Colonic mucosa (tissue), 4 donors: ENCODE measurements at regions not wholly inside any gene's neighbourhood (a gene's known extent, or its start where the extent isn't known, plus 50 kb on each side); places are given as distances from the start of the nearest gene placed in this dataset.

Experiments
- DNase-seq: peaks from one replicate; pipeline ENCODE4 v3.0.0-alpha.2; 2020
- H3K27ac ChIP-seq: fragments of 200-600 bp; one replicate; pipeline ENCODE4 v1.8.0; 2021
- H3K27me3 ChIP-seq: fragments of 200-600 bp; one replicate; pipeline ENCODE4 v1.8.0; 2021
- H3K36me3 ChIP-seq: fragments of 200-600 bp; one replicate; pipeline ENCODE4 v1.8.0; 2021
- H3K4me1 ChIP-seq: fragments of 200-600 bp; one replicate; pipeline ENCODE4 v1.8.0; 2021; ENCODE audit warnings: mild to moderate bottlenecking
- H3K4me3 ChIP-seq: fragments of 200-600 bp; one replicate; pipeline ENCODE4 v1.8.0; 2021
- H3K9ac ChIP-seq, 2 donors: one replicate each; pipeline ENCODE4 v1.7.0; 2013; ENCODE audit warnings: control low read depth in 2 of 2, low read depth in 2 of 2, low read length in 2 of 2
- H3K9me3 ChIP-seq: fragments of 200-600 bp; one replicate; pipeline ENCODE4 v1.8.0; 2021
- intact Hi-C: fragments of 100-400 bp; cut with DNase I; formaldehyde crosslinking; loops from one replicate; pipeline ENCODE4 v1.14.1; 2022
- TF ChIP-seq, protein P1 (sequence below): fragments of 200-600 bp; IDR thresholded peaks from one replicate; pipeline ENCODE4 v1.8.0; 2022; ENCODE audit warnings: antibody characterized with exemption, mild to moderate bottlenecking
- donor health status: healthy.
- donor health status: DM: no; HTN: no; CAD: no.
- donor health status: DM: no; HTN: no; CAD: no.

DNA sequence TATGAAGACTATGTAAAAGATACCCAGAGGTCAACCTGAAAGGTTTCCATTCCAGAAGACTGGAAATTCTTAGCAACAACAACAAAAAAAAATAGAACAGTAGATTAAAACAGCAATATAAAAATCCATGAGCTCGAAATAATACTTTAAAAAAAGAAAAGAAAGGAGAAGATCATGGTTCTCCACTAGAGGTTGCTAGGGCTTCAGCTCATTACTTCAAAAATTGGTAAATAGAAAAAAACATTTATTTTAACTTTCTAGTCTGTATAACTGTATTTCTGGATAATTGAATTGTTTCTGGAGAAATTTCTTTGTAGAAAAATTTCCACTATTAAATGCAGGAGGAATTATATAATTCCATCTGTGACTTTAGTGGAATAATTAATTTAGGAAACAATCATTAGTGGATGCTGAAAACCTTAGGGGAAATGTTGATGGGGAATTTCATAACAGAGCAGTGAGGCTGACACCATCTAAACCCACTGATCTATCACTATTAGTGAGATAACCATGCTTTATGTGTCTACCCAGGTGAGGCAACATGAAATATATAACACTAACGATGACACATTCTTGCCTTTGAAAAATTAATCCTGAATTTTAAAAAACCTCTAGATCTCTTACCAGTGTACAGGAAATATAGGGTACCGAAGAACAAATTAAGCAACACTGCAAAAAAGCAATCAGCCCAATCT is 62.5 kb upstream of the SNRK start:
- TF ChIP-seq, protein P1, sequence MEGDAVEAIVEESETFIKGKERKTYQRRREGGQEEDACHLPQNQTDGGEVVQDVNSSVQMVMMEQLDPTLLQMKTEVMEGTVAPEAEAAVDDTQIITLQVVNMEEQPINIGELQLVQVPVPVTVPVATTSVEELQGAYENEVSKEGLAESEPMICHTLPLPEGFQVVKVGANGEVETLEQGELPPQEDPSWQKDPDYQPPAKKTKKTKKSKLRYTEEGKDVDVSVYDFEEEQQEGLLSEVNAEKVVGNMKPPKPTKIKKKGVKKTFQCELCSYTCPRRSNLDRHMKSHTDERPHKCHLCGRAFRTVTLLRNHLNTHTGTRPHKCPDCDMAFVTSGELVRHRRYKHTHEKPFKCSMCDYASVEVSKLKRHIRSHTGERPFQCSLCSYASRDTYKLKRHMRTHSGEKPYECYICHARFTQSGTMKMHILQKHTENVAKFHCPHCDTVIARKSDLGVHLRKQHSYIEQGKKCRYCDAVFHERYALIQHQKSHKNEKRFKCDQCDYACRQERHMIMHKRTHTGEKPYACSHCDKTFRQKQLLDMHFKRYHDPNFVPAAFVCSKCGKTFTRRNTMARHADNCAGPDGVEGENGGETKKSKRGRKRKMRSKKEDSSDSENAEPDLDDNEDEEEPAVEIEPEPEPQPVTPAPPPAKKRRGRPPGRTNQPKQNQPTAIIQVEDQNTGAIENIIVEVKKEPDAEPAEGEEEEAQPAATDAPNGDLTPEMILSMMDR, result no peak
- no peaks in the 10 kb centered on the region for H3K36me3 ChIP-seq
- H3K9ac ChIP-seq, result no peak overlapping the region
- no peak for DNase-seq
- intact Hi-C loops, result loop anchor here (10.0 kb wide), 1 partner anchor 281 kb away; no protein-coding TSS in a partner anchor
- no peaks in the 10 kb centered on the region for H3K9me3 ChIP-seq
- H3K27ac ChIP-seq, result no peak overlapping the region
- no peak overlapping the region for H3K4me3 ChIP-seq
- no peaks in the 10 kb centered on the region for H3K4me1 ChIP-seq
- H3K27me3 ChIP-seq, result no peaks in the 10 kb centered on the region

DNA sequence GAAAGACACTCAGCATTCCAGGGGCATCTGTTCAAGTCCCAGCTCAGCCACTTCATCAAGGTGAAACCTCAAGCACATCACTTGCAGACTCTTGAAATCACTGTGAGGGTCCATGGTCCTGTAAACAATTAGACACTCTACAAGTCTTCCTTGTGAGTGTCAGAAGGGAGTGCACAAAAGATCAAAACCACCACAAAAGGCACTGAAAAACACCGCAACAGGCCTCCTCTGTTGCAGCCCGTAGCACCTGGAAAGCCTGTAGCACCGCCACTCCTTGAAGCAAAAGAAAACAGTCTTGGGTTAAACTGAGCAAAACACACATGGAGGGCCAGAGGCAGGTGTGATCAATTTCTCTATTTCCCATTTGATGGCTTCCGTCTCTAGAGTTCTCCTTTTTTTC is 63.8 kb upstream of the SNRK start:
- Histone ChIP-seq H3K4me3 (no peak overlapping the region), H3K4me1 (no peaks in the 10 kb centered on the region), H3K9ac (no peak overlapping the region), H3K27ac (no peak overlapping the region), H3K27me3 (no peaks in the 10 kb centered on the region), H3K36me3 (no peaks in the 10 kb centered on the region), H3K9me3 (no peaks in the 10 kb centered on the region)
- TF ChIP-seq, protein P1, result no peak
- DNase-seq, result no peak
- intact Hi-C loops, result loop anchor here (10.0 kb wide), 1 partner anchor 282 kb away; no protein-coding TSS in a partner anchor

DNA sequence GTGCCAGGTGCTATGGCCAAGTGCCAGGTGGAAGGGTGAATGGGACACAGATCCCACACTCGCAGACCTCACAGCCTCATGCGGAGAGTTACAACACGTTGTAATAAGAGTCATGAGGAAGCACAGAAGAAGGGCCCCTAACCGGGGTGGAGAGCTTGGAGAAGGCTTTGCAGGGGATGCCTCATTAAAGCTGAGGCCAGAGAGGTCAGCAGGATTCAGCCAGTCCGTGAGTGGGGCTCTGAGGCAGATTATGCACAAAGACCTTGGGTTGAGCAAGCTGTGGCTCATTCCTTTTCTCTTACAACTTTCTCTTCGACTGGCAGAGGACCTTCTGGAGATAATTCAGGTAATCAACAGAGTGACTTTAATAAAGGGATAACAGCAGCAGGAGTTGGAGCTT is 65.3 kb upstream of the SNRK start:
- intact Hi-C loops, result loop anchor here (10.0 kb wide), 1 partner anchor 284 kb away; no protein-coding TSS in a partner anchor
- DNase-seq, result no peak

DNA sequence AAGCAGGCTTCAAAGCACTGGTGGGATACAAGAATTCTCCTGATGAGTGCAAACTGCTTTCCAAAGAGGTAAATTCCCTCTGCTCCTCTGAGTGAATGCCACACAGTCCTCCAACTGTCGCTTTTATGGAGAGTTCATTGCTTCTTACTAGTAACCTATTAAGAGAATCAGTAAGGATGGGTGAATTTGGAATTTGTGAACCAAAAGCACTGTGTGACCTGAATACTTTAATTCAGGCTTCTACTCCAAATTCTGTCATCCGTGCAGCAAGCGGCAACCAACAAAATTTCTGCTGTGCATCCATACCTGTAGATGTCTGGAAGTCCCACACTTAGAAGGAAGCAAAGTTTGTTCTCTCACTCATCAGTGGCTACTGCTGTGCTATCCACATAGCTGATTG is 66.7 kb upstream of the SNRK start:
- Histone ChIP-seq H3K27me3 (no peaks in the 10 kb centered on the region), H3K9ac (no peak overlapping the region), H3K27ac (no peak overlapping the region), H3K4me1 (no peaks in the 10 kb centered on the region), H3K4me3 (no peak overlapping the region), H3K36me3 (no peaks in the 10 kb centered on the region), H3K9me3 (no peaks in the 10 kb centered on the region)
- intact Hi-C loops, result loop anchor here (10.0 kb wide), 1 partner anchor 285 kb away; no protein-coding TSS in a partner anchor
- DNase-seq, result no peak
- TF ChIP-seq, protein P1, result no peak

More for the DNA sequence above, 65.3 kb upstream of the SNRK start:
- Histone ChIP-seq H3K36me3 (no peaks in the 10 kb centered on the region), H3K9me3 (no peaks in the 10 kb centered on the region), H3K4me1 (no peaks in the 10 kb centered on the region), H3K27me3 (no peaks in the 10 kb centered on the region), H3K4me3 (no peak overlapping the region), H3K27ac (no peak overlapping the region), H3K9ac (no peak overlapping the region)
- TF ChIP-seq, protein P1, result no peak

DNA sequence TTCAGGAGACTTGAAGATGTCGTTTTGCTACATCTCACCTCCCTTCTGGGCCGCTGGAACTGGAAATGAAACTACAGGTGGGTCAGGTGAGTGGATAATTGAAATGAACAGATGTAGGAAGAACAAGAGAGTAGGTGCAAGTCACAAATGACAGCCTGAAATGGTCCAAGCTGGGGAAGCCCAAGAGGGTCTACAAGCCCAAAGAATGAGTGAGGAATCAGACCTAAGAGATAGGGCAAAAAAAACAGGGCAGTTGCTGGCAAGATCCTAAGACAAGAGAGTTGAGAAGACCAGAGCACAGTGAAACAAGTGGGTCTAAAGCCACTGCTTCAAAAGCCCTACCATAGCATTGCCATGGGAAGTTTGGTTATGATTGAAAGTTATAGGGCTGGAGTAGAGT is 67.4 kb upstream of the SNRK start:
- TF ChIP-seq, protein P1, result no peak
- no peaks in the 10 kb centered on the region for H3K36me3 ChIP-seq
- H3K9ac ChIP-seq, result no peak overlapping the region
- H3K9me3 ChIP-seq, result no peaks in the 10 kb centered on the region
- no peak overlapping the region for H3K4me3 ChIP-seq
- no peaks in the 10 kb centered on the region for H3K4me1 ChIP-seq
- no peak for DNase-seq
- H3K27me3 ChIP-seq, result no peaks in the 10 kb centered on the region
- no peak overlapping the region for H3K27ac ChIP-seq
- intact Hi-C loops, result no loop called here
